MCF 10A (cell line): ENCODE measurements at regions not wholly inside any gene's neighbourhood (a gene's known extent, or its start where the extent isn't known, plus 50 kb on each side); places are given as distances from the start of the nearest gene placed in this dataset.

Experiments used
- BruUV-seq: library from RNA; stranded (reverse); fragments of 400-500 nt; replicated peaks from 2 replicates; lab custom pipeline; 2021; lab: Mats Ljungman, UMichigan
- CTCF ChIA-PET: fragments of 300-600 bp; sonication (Branson Sonifier 250); formaldehyde crosslinking; extraction: SDS; loops from one replicate; lab custom pipeline; 2021; ENCODE audit warnings: antibody characterized with exemption, inconsistent platforms; lab: Yijun Ruan, JAX
- POLR2A ChIA-PET: fragments of 300-600, 350-650 bp; sonication (Branson Sonifier 250); formaldehyde crosslinking; extraction: SDS; loops from one replicate; lab custom pipeline; 2020; ENCODE audit warnings: antibody characterized with exemption, inconsistent platforms; lab: Yijun Ruan, JAX
- DNase-seq: peaks from one replicate; pipeline ENCODE4 v3.0.0-alpha.2; 2018; ENCODE audit not compliant: unreplicated experiment
- H3K27ac Mint-ChIP-seq: one replicate; pipeline ENCODE4 v1.8.0; 2022; ENCODE audit warnings: mild to moderate bottlenecking, low read depth, mixed read lengths; ENCODE audit not compliant: unreplicated experiment
- H3K27me3 Mint-ChIP-seq: one replicate; pipeline ENCODE4 v1.8.0; 2022; ENCODE audit warnings: mixed read lengths; ENCODE audit not compliant: insufficient read depth, unreplicated experiment
- H3K36me3 Mint-ChIP-seq: one replicate; pipeline ENCODE4 v1.8.0; 2022; ENCODE audit warnings: mild to moderate bottlenecking, moderate library complexity, mixed read lengths; ENCODE audit not compliant: insufficient read depth, unreplicated experiment
- H3K4me1 Mint-ChIP-seq: one replicate; pipeline ENCODE4 v1.8.0; 2022; ENCODE audit warnings: mixed read lengths; ENCODE audit not compliant: insufficient read depth, unreplicated experiment
- H3K4me3 Mint-ChIP-seq: one replicate; pipeline ENCODE4 v1.8.0; 2022; ENCODE audit warnings: mild to moderate bottlenecking, moderate library complexity, mixed read lengths; ENCODE audit not compliant: unreplicated experiment
- H3K9me3 Mint-ChIP-seq: one replicate; pipeline ENCODE4 v1.8.0; 2022; ENCODE audit warnings: mixed read lengths; ENCODE audit not compliant: unreplicated experiment
- CTCF ChIP-seq: fragments of 200-600 bp; IDR thresholded peaks from one replicate; pipeline ENCODE4 v1.8.0; 2022; ENCODE audit warnings: antibody characterized with exemption, mild to moderate bottlenecking; ENCODE audit not compliant: unreplicated experiment
- intact Hi-C: fragments of 100-400 bp; cut with micrococcal nuclease; formaldehyde crosslinking; loops from 2 replicates; pipeline ENCODE4 v1.14.1; 2022

DNA sequence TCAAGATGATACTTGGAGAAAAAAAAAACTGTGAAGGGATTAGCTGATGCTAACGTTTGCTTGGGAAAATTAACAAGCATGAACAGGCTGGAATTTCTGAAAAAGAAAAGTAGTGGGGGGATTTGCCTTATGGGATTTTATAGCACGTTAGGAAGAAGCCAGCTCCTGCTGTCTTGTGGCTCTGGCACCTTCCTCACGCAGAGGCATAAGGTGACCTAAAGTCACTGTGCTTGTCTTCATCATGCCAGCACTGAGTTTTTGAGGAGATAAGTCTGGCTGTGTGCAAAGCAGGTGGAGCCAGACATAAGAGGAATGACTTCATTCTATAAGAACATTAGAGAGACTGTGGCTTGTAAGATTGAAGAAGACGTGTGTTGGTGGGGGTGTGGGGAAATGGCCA lies 94.4 kb upstream of the MAP1B start:
- no TSS peak for BruUV-seq
- intact Hi-C loops = no loop called here
- POLR2A ChIA-PET = interaction anchor here (0.7 kb wide), 1 partner anchor 159 kb away, joined by 3 read pairs; no protein-coding TSS in a partner anchor
- H3K27ac Mint-ChIP-seq = no peak overlapping the region
- H3K36me3 Mint-ChIP-seq = no peaks in the 10 kb centered on the region
- H3K27me3 Mint-ChIP-seq = no peaks in the 10 kb centered on the region
- TF ChIP-seq CTCF = no peak
- no peaks in the 10 kb centered on the region for H3K9me3 Mint-ChIP-seq
- peaks cover 8% of the 10 kb centered on the region for H3K4me1 Mint-ChIP-seq
- CTCF ChIA-PET = interaction anchor here (0.7 kb wide), 2 partner anchors 8 to 224 kb away, joined by 3 to 4 read pairs; no protein-coding TSS in a partner anchor
- no peak for DNase-seq
- no peak overlapping the region for H3K4me3 Mint-ChIP-seq

DNA sequence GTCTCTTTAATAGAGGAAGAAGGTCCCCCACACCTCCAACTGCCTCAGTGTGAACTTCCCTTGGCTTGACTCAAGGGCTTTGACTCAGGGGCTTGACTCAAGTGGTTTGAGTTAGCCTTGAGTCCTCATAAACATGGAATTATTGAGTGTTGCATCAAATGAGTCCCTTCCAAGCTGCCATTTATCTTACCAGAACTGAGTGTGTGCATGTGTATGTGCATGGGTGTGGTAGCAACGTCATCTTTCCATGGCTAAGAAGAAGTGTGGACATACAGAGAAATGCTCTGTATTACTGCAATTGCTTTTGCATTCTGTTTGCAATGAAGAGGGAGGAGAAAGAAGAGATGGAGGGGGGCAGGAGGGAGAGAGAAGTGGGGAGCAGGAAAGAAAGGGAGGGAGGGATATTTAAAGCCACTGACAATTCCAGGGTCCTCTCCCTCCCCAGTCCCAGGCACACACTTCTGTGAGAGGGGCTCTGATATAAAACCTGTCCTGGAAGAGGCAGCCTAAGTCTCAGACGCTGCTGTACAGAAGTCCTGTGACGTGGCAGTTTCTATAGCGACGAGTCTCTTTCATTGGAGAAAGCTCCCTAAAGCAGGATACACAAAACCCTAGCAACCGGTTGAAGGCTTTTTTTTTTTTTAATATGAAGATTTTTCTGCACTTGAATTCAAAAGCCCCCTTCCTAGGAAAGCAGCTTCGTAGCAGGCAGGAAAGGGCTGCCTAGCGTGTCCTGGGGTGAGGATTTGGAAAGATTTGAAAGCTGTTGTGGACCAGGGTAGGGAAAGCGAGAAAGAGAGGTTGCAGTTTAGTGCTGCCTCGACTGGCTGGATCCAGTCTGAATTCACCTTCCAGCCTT lies 93.3 kb upstream of the MAP1B start:
- H3K4me1 Mint-ChIP-seq = peaks cover 8% of the 10 kb centered on the region
- H3K9me3 Mint-ChIP-seq = no peaks in the 10 kb centered on the region
- H3K36me3 Mint-ChIP-seq = no peaks in the 10 kb centered on the region
- ChIA-PET CTCF (interaction anchor here (0.7 to 1.9 kb wide), 3 partner anchors 51 to 231 kb away, joined by 3 to 10 read pairs (median 5); no protein-coding TSS in a partner anchor), POLR2A (interaction anchor here (0.6 to 1.1 kb wide), 2 partner anchors 8 to 149 kb away, joined by 3 read pairs; no protein-coding TSS in a partner anchor)
- no TSS peak for BruUV-seq
- no peak for DNase-seq
- intact Hi-C loops = no loop called here
- no peak overlapping the region for H3K4me3 Mint-ChIP-seq
- TF ChIP-seq CTCF = no peak
- no peak overlapping the region for H3K27ac Mint-ChIP-seq
- no peaks in the 10 kb centered on the region for H3K27me3 Mint-ChIP-seq

DNA sequence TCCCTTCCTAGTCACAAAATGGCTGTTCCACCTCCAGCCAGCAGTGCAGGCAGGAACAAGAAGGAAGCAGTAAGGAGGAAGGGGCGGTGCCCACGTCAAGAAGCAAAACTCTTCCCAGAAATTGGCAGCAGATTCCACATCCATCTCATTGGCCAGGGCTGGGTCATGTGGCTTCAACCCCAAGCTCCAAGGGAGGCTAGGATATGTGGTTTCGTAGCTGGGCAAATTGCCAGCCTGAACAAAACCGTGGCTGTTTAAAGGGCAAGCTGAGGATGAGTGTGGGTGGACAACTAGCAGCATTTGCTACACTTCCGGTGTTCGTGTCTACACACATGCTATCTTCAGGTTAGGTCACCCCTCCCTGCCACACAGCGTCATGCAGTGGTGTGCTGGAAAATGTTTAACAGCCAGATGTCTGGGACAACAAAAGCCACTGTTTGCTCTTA lies 92.1 kb upstream of the MAP1B start:
- H3K27me3 Mint-ChIP-seq = peaks cover 1% of the 10 kb centered on the region
- DNase-seq = peak; percentile 91
- H3K9me3 Mint-ChIP-seq = no peaks in the 10 kb centered on the region
- CTCF ChIA-PET = interaction anchor here (0.6 to 1.9 kb wide), 6 partner anchors 113 to 317 kb away, joined by 3 to 10 read pairs (median 4); no protein-coding TSS in a partner anchor
- intact Hi-C loops = loop anchor here (1.0 to 5.0 kb wide), 2 partner anchors 92 to 178 kb away; no protein-coding TSS in a partner anchor
- no peaks in the 10 kb centered on the region for H3K36me3 Mint-ChIP-seq
- H3K4me1 Mint-ChIP-seq = peaks cover 8% of the 10 kb centered on the region
- POLR2A ChIA-PET = interaction anchor here (1.1 to 1.5 kb wide), 2 partner anchors 9 to 11 kb away, joined by 3 to 4 read pairs; no protein-coding TSS in a partner anchor
- no peak overlapping the region for H3K27ac Mint-ChIP-seq
- BruUV-seq = no TSS peak
- peak overlapping the region; percentile 17 for H3K4me3 Mint-ChIP-seq
- no peak for TF ChIP-seq CTCF
